HG02571 (cell line): ENCODE measurements at regions not wholly inside any gene's neighbourhood (a gene's known extent, or its start where the extent isn't known, plus 50 kb on each side); places are given as distances from the start of the nearest gene placed in this dataset.

Source experiments
- ATAC-seq: cut with Tn5 transposase; IDR thresholded peaks from one replicate; pipeline ENCODE4 v1.9.1; 2021; ENCODE audit warnings: mild to moderate bottlenecking, moderate library complexity; ENCODE audit not compliant: unreplicated experiment

DNA sequence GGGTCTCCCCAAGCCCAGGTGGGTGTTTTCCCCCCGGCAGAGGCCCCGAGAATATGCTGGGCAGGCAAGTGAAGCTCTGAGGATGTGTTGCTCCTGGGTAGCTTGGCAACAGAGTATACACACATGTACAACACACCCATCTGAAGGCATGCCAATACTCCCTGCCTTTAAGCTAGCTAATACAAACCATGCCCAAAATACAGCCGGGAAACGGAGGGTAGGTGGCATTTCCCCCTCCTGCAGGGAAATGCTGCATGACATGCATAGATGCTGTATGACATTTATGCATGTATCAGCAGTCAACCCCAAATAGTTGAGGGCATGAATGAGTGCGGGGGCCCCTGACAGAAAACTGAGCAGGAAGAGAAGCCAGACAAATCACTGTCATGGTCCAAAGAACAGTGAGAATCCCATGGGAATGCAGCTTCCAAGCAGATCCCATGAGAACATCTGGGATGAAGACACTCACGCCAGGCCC lies 614.1 kb downstream of the EBF1 start:
- no peak for ATAC-seq

DNA sequence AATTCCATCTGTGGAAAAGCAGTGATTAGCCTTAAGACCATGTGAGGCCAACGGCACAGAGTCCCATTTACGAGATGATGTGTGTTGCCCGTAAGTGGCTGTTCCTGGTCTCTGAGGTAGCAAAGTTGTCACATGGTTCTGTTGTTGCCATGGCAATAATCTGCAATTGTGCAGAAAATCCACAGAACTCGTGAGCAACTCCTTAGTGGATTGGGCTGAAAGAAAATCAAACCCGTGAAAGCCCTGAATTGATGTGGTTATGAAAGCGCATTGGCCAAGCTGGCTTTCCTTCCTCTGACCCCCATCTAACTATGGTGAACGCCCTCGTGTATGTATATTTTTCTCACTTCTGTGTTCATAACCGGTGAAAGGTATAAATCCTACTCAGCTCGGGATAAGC lies 614.7 kb downstream of the EBF1 start:
- no peak for ATAC-seq

DNA sequence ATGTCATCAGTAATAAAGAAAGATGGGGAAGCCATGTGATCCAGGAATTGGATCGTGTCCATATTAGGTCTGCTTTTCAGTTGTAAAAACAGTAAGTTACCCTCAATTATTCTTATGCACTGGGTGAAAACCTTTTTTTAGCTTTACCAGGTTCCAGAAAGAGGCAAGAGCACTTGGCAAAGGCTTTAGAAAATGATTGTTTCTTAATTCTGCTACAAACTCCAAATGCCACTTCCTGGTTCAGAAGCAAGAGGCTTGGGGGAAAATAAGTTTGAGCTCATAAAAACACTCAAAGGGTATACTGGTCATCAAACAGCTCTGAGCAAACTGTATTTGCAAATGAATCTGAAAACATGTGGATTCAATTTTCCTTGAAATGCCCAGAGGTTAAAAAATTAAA lies 615.6 kb downstream of the EBF1 start:
- no peak for ATAC-seq

DNA sequence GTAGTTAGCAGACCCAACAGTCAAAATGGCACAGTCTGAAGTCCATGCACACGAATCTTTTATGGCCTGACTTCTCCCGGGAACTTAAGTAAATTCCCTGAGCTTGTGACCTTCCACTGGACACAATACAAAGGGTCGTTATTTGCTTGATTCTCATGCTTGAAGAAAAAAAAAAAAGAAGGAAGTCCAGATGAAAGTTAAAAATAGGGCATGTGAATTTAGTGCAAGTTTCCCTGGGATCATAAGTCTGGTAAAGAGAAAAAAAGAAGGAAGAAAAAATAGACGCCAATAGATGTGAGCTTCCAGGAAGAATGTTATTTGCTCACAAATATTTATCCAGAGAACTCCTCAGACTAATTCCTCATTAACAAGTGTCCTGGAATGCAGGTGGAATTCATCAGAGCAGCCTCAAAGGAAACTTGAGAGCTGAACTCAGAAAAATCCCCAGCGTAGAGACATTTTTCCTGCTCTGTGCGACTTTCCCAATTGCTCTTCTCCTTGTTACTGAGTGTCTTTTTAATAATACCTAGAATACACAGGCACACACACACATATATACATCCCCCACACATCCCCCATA lies 616.3 kb downstream of the EBF1 start:
- ATAC-seq = no peak

DNA sequence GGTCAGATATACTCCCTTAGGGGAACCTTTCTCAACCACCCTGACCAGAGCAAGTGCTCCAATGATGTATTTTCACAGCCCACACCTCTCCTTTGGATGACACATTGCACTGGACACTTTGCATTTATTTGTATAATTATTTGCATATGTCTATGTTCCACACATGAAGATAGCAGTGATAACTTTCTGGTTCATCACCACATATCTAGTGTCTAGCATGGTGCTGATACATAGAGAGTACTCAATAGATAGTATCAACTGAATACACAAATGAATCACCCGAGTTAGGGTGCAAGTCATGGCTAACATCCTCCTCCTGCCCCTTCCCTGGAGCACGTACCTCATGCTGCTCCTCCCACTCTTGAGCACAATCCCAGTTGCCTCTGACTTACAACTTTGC lies 617.6 kb downstream of the EBF1 start:
- no peak for ATAC-seq

DNA sequence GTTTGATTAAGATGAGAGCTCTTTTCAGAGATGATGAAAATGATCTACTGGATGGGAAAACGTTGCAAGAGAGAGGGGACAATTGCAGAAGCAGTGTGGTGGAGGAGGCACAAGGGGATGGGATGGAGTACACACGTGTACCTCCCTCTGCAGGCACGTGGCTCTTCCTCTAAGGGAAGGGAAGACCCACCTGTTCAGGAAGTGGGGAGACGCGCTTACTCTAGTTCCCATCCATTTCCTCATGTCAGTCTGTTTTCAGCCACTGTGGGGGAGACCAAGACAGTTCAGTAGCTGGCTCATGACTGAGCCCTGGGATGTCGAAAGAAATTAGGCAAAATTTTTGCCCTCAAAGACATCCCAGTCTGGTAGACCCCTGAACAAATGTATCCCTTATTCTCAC lies 619.2 kb upstream of the CLINT1 start:
- no peak for ATAC-seq

DNA sequence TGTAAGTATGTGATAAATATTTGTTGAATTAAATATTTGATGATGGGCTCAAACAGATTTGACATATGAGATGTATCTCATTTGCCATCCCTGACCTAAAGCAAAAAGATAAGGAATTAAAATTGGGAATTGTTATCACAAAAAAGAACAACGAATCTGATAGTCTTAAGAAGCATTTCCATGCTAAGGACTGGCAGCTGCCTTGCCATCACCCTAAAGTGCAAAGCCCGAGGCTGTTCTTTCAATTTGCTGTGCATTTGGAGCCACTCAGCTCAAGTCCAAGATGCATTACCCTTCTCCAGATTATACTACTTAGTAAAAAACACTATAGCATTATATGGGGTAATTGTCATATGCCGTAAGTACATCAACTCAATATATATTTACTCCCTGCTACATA lies 618.3 kb upstream of the CLINT1 start:
- ATAC-seq = no peak

DNA sequence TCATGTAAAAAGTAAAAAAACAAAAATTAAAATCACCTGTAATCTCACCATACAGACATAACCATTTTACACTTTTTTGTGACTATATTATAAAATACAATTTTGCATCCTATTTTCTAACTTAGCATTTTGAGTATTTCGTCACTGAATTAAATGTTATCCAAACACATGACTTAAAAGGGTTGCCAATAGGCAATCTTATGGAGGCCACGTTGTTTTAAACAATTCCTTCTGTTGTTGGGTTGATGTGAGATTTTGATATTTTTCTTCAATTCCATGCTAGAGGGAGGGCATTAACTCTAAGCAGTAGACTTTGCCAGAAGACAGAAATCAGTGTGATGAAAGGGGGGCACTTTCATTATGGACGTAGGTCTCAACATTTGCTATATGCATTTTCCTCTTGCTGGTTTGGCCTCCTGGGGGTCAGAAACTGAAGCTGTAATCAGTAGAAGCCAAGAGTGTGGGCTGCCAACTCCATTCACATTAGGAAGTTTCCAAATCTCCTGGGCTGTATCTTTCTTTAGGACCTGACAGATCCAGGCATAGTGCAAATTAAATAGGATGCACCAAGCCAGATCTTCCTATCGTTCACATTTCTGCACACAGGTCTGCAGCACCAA lies 614.2 kb upstream of the CLINT1 start:
- ATAC-seq = no peak

DNA sequence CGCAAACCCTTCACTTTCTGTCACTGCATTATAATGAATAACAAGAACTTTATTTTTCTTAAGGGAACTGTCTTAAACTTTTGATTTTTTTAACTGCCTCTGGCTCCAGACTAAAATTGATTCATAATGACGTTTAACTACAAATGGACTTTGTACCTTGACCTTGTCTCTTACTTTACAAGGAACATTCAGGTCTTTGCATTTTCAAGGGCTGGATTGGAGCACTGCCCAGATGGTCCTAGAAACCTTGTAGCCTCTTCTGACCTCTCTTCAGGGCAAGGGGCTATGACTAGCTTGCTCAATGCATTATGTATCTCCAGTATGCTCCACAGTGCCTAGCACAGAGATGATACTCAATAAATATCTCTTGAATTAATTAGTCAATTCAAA lies 612.6 kb upstream of the CLINT1 start:
- ATAC-seq = no peak

DNA sequence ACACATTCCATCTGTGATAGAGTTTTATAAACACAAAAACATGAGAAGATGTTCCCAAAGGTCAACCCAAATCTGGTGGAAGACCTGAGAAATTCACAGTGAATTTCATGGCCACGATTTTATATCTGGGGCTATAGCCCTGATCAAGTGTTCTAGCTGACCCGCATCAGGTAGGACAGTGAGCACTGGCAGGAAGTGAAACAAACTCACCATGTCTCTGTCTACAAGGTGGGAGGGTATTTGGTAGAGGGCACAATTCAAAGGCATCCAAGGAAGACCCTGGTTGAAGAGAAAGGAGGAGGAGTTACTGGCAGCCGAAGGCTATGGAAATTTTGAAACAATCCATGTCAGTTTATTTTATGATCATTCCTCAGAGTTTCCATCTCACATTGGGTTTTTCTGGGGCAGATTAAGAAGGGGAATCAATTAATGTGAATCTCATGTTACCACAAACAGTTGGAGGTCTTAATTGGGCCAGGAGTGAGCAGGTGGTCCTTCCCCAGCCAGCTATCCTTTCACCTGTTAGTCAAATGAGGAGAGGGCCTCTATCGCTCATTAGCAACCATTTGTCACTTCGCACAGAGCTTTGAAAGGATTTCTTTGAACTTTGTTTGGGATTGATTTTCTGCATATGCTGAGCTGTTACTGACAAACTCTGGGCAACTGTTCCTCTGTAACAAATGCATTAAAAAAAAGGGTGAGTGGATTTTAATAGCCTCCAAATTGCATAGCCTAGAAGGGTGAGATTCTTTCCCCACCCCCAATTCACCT lies 612.0 kb upstream of the CLINT1 start:
- no peak for ATAC-seq

DNA sequence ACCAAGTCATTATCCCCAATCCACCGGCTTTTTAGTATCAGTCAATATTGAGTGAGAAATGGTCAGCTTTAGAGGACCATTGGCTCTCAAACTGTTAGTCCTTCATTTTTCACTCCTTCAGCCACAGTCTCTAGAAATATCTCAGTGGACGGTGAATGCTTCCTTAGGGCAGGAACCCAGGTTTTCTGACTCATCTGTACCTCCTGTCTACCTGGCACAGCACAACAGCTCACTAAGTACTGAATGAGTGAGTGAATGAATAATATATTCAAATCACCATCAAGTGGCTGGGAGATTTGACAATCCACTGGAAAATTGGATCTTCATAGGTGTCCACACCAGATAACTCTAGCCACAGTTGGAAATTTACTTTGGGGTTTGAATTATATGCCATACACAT lies 609.5 kb upstream of the CLINT1 start:
- ATAC-seq = no peak

DNA sequence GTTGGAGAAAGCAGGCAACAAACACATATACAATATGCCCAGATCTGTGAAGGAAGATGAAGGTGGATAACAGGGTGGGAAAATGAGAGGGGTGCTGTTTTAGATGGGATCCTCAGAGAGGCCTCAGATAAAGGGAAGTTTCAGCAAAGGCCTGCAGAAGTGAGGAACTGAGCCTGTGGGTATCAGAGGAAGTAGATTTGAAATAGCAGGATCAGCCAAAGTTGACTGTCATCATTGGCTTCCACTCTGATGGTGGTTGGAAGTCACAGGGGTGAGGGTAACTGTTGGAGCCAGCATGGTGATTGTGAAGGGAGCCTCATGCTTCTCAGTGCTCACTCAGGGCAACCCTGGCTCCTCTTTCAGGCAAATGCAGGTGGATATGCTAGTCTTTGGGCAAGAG lies 607.2 kb upstream of the CLINT1 start:
- no peak for ATAC-seq

DNA sequence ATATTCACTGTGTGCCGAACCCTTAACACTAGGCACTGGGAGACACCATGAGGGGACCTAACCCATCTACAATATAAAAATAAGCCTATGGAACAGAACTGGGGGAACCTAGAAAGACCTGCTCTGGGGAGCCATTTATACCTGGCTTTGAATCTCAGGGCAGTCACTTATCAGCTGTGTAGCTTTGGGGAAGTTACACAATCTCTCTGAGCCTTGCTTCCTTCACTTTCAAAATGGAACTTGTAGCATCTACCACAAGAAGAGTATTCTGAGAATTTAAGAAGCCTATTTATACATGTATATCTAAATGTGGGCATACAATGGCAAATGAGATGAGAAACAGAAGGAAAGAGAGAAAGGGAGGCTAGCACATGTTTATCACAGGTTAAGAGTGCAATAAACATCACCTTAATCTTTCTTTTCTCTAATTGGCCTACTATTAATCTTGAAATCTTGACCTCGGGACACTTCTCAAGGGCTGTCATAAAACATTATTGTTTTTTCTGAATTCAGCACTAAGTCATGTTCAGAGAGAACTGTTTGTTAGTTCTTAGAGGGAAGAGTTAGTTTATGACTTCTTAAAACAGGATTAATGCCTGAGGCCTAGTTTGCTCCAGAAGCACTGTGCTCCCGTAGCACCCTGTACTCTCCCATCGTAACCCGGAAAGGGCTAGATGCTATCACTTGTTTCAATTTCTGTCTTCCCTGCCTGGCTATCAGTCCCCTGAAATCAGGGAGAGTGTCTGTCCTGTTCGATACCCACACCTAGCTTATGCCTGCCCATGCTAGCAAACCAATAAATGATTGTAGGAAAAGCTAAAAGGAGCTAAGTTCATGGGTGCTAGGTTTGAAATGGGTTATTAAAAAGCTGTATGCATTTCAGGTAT lies 606.4 kb upstream of the CLINT1 start:
- ATAC-seq = no peak

DNA sequence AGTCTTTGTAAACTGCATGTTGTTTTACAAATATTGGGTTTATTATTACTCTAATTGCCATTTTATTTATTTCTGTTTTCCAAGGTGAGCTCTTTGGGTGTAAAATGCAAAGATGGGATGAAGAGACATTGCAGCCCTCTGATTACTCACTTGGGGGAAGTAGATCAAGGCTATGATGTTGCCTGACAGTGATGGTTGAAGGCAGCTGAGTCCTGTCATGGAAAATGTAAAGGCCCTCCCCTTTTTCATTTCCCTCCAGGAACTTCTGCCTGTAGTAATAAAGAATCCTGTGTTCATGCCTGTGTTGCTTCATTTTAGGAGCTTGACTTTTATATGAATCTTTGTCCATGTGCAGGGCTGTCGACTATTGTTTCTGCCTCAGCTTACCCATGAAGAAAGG lies 605.4 kb upstream of the CLINT1 start:
- no peak for ATAC-seq

DNA sequence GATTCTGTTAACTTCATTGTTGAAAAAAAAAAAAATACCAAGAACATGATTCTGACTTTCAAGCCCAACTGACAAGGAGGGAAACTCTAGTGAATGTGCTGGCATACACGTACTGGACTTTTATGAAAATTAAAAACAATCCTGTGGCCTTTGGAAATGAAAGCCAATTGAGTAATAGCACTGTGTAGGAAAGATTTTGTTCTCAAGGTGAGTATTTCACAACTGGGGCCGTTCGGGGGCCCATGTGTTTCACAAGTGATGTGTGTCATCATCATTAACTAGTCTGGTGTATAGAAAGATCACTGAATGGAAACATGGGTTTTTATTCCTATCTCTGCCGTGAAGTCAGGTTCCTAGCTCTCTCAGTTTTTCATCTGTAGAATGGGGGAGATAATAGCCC lies 605.0 kb upstream of the CLINT1 start:
- ATAC-seq = no peak

DNA sequence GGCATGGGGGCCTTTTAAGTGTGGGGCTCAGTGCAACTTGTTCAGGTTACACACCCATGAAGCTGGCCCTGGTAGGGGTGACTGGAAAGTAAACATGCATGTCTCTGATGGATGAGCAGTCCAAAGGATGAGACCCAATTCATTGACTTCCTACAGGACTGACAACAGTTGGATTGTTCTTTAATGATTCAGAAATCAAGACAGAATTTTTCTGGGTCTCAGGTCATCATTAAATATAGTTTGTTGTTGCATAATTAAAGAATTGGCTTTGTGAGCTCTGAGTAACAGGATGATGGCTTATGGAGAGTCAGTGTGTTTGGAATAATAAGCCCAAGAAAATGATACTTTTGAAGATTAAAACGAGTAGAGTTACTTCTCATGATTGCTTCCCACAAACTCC lies 604.2 kb upstream of the CLINT1 start:
- no peak for ATAC-seq

DNA sequence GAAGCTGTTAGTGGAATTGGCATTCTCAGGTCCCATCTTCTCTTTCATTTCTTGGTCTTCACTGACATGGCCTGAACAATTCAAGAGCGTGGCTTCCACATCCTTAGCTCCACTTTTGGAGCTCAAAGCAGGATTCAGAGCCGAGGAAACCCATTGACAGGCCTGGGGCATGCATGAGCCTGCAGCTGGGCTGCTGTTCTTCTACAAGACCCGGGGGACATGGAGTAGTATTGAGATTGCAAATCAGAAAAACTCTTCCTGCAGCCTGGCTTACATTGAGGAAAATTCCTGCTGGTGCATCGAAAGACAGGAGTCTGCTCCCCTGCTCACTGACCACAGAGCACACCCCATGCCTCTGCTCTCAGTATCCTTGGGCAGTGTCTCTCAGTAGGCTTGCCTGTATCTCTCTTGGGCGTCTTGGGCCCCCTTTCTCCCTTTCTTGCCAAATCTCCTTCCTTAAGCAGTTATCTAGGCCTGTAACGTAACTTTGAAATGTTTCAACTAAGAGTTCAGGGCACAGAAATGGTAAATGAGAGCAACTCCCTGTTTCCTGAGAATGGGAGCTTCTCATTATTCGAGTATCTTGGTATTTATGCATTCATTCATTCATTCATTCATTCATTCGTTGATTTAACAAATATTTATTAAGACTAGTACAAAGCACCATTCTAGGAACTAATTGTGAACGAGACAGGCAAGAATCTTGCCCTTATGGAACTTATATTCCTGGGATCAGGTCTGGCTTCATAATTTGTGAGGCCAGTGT lies 603.6 kb upstream of the CLINT1 start:
- no peak for ATAC-seq

DNA sequence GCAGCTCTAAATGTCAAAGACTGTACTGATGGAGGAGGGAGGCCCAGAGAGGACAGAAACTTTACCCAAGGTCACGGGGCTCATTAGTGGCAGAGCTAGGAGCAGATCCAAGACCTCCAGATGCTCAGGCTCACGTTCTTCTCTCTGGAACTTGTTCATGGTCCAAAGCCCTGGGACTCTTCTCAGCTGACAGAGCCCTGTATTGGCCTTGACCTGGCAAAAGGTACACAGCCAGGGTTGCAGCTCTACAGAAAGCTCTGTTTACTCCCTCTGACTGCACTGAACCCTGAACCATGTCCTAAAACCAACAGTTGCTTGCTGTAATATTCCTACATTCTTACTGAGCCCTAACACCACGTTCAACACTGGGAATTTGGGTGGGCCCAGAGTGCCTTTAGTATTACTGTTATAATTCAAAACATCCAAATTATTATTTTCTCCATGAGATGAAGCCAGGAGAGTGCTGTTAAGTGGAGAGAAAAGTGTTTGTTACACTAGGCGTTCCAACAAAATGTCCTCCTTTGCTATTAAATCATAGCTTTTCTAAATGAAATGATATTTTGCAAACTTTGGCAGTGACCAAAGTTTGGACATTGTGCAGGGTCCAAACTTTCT lies 602.4 kb upstream of the CLINT1 start:
- ATAC-seq = no peak

DNA sequence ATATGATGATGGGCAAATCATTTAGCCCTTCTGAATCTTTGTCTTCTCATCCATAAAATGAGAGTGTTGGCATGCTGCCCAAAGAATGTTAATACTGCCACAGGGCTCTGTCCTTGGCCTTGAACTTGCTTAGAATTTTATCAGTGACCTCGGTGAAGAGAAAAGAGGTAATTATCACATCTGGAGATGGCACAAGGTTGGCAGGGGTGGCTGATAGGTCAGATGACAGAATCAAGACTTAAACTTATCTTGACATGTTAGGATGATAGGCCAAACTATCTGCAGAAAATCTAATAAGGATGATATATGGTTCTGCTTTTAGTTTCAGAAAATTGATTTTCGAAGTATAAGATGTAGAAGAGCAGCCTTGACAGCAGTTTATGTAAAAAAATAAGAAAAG lies 599.1 kb upstream of the CLINT1 start:
- no peak for ATAC-seq

DNA sequence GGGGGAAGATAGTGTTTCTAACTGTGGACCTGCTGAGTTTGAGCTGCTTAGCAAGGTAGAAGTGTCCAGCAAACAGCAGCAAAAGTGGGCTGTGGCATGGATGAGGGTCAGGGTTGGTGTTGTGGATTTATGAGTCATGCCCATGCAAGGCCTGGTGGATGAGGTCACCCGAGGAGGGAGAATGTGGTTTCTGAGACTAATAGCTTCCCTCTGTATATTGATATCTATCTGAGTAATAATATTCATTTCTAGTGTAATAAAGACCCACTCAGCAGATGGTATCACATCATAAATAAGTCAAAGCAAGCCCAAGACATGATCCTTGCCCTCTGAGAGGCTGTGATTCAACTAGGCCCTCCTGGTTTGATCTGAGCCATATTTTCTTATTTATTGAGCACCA lies 597.8 kb upstream of the CLINT1 start:
- no peak for ATAC-seq
